ENCODE measurements at regions not wholly inside any gene's neighbourhood (a gene's known extent, or its start where the extent isn't known, plus 50 kb on each side); places are given as distances from the start of the nearest gene placed in this dataset.

DNA sequence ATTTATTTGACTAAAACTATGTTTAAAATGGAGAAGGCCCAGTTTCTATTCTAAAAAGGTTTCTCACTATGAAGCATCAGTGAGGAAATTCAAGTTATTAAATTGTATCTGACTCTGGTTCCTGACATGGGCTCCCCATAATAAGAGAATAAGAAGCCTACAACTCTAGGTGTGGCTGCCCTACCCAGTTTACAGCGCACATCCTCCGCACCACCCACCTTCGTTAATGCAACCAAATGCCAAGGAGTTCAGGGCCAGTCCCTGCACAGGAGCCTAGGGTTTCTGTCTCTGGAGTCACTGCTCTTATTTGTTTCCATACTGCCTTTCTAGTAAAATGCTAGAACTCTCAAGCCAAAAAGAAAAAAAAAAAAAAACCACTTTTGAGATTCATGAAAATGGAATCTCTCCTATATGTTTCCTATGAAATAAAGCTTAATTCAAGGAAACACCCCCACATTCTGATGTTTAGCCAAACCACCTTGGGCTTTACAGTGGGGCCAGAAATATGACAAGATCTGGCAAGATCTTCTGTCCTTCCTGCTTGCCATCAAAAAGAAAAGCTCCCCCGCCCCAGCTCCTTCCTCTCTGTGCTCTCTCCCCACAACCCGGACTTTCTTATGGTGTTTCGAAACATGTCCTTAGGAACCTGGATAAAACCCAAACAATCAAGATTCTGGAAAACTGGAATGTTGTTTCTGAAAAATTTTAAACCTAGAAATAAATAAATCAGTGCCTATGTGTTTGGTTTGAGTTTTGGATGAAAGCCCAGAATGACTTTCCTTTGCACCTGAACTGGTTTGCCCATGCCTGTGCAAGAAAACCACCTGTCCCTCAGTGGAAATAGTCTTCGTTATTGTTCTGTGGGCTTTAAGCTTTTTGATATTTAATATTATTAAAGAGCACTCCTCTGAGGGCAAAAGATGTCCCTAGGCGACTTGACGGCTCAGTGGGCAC, 136.7 kb downstream of the SP3 start:
- no peak for TF ChIP-seq CTCF (conservative IDR thresholded peaks at IDR 0.05)
- H2AFZ ChIP-seq (ENCODE audit: low read length), result no peak overlapping the region
- no peaks in the 10 kb centered on the region for H3K36me3 Mint-ChIP-seq (ENCODE audit: insufficient read depth in 1 of 3, low read depth in 3 of 3)

More for the DNA sequence above, 136.7 kb downstream of the SP3 start:
- Histone ChIP-seq H2AK5ac (ENCODE audit: insufficient read length, low read length) (no peak overlapping the region), H2BK5ac (ENCODE audit: insufficient read length, low read length) (no peak overlapping the region), H3K9me3 (ENCODE audit: control insufficient read depth, low read depth, low read length) (no peaks in the 10 kb centered on the region), H4K8ac (replicated peaks; ENCODE audit: insufficient read length, low read depth, low read length) (no peak overlapping the region), H3K4me2 (ENCODE audit: insufficient read depth, insufficient read length, low read length) (no peak overlapping the region), H3K4me1 (ENCODE audit: insufficient read depth, low read length) (no peaks in the 10 kb centered on the region), H3K56ac (ENCODE audit: insufficient read length, low read depth, low read length) (no peak overlapping the region), H3K14ac (ENCODE audit: insufficient read depth, low read length) (no peak overlapping the region), H3K27me3 (ENCODE audit: insufficient read depth, low read length) (0 out of 2 replicates have a peak, but pooled peaks cover 1% of the 10 kb centered on the region), H3K23ac (ENCODE audit: insufficient read length, low read depth, low read length) (no peak overlapping the region), H3K79me1 (ENCODE audit: insufficient read depth, low read depth, low read length, poor library complexity, severe bottlenecking) (no peaks in the 10 kb centered on the region), H4K91ac (ENCODE audit: insufficient read length, low read depth, low read length) (no peak overlapping the region), H2BK20ac (ENCODE audit: low read depth, low read length, poor library complexity, severe bottlenecking) (no peak overlapping the region), H3K79me2 (ENCODE audit: insufficient read depth, low read length) (no peaks in the 10 kb centered on the region), H3K4ac (ENCODE audit: low read depth, low read length) (no peak overlapping the region), H2BK120ac (ENCODE audit: low read depth, low read length, poor library complexity, severe bottlenecking) (no peak overlapping the region), H3T11ph (ENCODE audit: low read length) (no peak overlapping the region), H3K27ac (ENCODE audit: insufficient read length, low read depth, low read length) (no peak overlapping the region), H4K5ac (ENCODE audit: insufficient read length, low read depth, low read length) (no peak overlapping the region), H4K20me1 (ENCODE audit: control insufficient read depth, insufficient read depth, insufficient read length) (no peaks in the 10 kb centered on the region), H2BK12ac (ENCODE audit: insufficient read length, low read depth, low read length) (no peak overlapping the region), H2BK15ac (ENCODE audit: low read depth, low read length) (no peak overlapping the region), H3K9ac (ENCODE audit: extremely low read depth, insufficient read length, low read length) (no peak overlapping the region), H3K18ac (ENCODE audit: insufficient read length, low read depth, low read length) (no peak overlapping the region), H3K23me2 (ENCODE audit: insufficient read length, low read depth, low read length, poor library complexity, severe bottlenecking) (no peaks in the 10 kb centered on the region)
- Mint-ChIP-seq H3K4me1 (peaks cover 0 to 2% of the 10 kb centered on the region in 2 experiments; a peak in 2 of 4 replicates), H3K9me3 (no peaks in the 10 kb centered on the region), H3K27ac (peak overlapping the region in 1 of 3 experiments; percentile 81; a peak in 1 of 7 replicates), H3K4me3 (no peak overlapping the region), H3K27me3 (ENCODE audit: low read depth) (no peaks in the 10 kb centered on the region)
- WGBS (ENCODE audit: extremely low coverage, insufficient read length, low lambda C conversion rate), result no CpG with 5 or more reads among the region's 9 CpGs
- no peak for DNase-seq
